ENCODE measurements at regions not wholly inside any gene's neighbourhood (a gene's known extent, or its start where the extent isn't known, plus 50 kb on each side); places are given as distances from the start of the nearest gene placed in this dataset.

GRCh38 chr3:67790043-67790442, 135.6 kb upstream of the SUCLG2 start:
- peak; percentile 51 for DNase-seq (ENCODE audit: low spot score)

- no peak for DNase-seq (ENCODE audit: low spot score)
These were observed 134.0 kb upstream of the SUCLG2 start for GRCh38 chr3:67788396-67788795.

GRCh38 chr3:67783281-67784250, 129.2 kb upstream of the SUCLG2 start:
- DNase-seq (ENCODE audit: low spot score): no peak

GRCh38 chr3:67781871-67782270, 127.5 kb upstream of the SUCLG2 start:
- DNase-seq (ENCODE audit: low spot score): no peak

- DNase-seq (ENCODE audit: low spot score): no peak
These were observed 126.8 kb upstream of the SUCLG2 start for GRCh38 chr3:67781218-67781617.

- DNase-seq (ENCODE audit: low spot score): no peak
These were observed 120.3 kb upstream of the SUCLG2 start for GRCh38 chr3:67774676-67775075.

GRCh38 chr3:67765575-67765974, 111.2 kb upstream of the SUCLG2 start:
- DNase-seq (ENCODE audit: low spot score): no peak

- no peak for DNase-seq (ENCODE audit: low spot score)
These were observed 90.9 kb upstream of the SUCLG2 start for GRCh38 chr3:67745296-67745695.

- no peak for DNase-seq (ENCODE audit: low spot score)
These were observed 90.3 kb upstream of the SUCLG2 start for GRCh38 chr3:67744699-67745098.

- no peak for DNase-seq (ENCODE audit: low spot score)
These were observed 85.4 kb upstream of the SUCLG2 start for GRCh38 chr3:67739851-67740250.

- no peak for DNase-seq (ENCODE audit: low spot score)
These were observed 83.8 kb upstream of the SUCLG2 start for GRCh38 chr3:67737906-67738865.

- DNase-seq (ENCODE audit: low spot score): no peak
These were observed 82.7 kb upstream of the SUCLG2 start for GRCh38 chr3:67737140-67737539.

GRCh38 chr3:67733269-67733950, 79.0 kb upstream of the SUCLG2 start:
- DNase-seq (ENCODE audit: low spot score): no peak

GRCh38 chr3:67724434-67724833, 70.0 kb upstream of the SUCLG2 start:
- no peak for DNase-seq (ENCODE audit: low spot score)

- DNase-seq (ENCODE audit: low spot score): no peak
These were observed 69.5 kb upstream of the SUCLG2 start for GRCh38 chr3:67723863-67724262.

GRCh38 chr3:67719333-67719732, 64.9 kb upstream of the SUCLG2 start:
- DNase-seq (ENCODE audit: low spot score): no peak

- no peak for DNase-seq (ENCODE audit: low spot score)
These were observed 61.6 kb upstream of the SUCLG2 start for GRCh38 chr3:67715971-67716370.

- no peak for DNase-seq (ENCODE audit: low spot score)
These were observed 59.5 kb upstream of the SUCLG2 start for GRCh38 chr3:67713764-67714469.

- DNase-seq (ENCODE audit: low spot score): no peak
These were observed 57.8 kb upstream of the SUCLG2 start for GRCh38 chr3:67712259-67712658.

- no peak for DNase-seq (ENCODE audit: low spot score)
These were observed 56.0 kb upstream of the SUCLG2 start for GRCh38 chr3:67710396-67710795.

- no peak for DNase-seq (ENCODE audit: low spot score)
These were observed 52.5 kb upstream of the SUCLG2 start for GRCh38 chr3:67706934-67707333.

Data from NAMALWA (cell line).